ENCODE measurements at regions not wholly inside any gene's neighbourhood (a gene's known extent, or its start where the extent isn't known, plus 50 kb on each side); places are given as distances from the start of the nearest gene placed in this dataset.

DNA sequence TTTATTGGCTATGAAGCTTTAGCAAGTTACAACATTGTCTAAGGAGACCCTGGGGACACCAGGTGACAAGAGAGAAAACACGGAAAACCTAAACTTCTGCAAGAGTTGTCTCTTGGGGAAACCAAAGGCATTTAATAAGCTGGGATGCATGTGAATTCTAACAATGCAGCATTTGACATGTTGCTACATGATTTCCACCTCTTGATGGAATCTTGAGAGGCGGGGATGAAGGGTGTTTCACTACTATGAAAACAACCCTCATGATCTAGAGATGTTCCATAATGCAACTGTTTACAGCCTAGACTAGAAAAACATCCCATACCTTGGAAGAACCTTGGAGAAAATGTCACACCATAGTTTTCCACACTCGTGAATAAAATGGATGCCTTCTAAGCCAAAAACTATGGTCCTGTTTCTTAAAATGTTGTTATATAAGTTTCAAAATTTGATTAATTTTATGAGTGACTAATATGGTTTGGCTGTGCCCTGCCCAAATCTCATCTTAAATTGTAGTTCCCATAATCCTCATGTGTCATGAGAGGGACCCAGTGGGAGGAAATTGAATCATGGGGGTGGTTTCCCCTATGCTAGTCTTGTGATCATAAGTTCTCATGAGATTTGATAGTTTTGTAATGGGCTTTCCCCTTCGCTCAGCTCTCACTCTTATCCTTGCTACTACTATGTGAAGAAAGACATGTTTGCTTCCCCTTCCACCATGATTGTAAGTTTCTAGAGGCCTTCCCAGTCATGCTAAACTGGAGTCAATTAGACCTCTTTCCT lies 164.6 kb downstream of the TNFSF13B start:
- peaks cover 44% of the 10 kb centered on the region for H3K9me3 Mint-ChIP-seq
- H3K4me1 Mint-ChIP-seq (ENCODE audit: low read depth) = no peaks in the 10 kb centered on the region
- no peak overlapping the region for H3K27ac Mint-ChIP-seq
- H3K4me3 Mint-ChIP-seq = no peak overlapping the region
- no peak for DNase-seq
- H3K27me3 Mint-ChIP-seq (ENCODE audit: insufficient read depth) = no peaks in the 10 kb centered on the region
- TF ChIP-seq, protein P1, sequence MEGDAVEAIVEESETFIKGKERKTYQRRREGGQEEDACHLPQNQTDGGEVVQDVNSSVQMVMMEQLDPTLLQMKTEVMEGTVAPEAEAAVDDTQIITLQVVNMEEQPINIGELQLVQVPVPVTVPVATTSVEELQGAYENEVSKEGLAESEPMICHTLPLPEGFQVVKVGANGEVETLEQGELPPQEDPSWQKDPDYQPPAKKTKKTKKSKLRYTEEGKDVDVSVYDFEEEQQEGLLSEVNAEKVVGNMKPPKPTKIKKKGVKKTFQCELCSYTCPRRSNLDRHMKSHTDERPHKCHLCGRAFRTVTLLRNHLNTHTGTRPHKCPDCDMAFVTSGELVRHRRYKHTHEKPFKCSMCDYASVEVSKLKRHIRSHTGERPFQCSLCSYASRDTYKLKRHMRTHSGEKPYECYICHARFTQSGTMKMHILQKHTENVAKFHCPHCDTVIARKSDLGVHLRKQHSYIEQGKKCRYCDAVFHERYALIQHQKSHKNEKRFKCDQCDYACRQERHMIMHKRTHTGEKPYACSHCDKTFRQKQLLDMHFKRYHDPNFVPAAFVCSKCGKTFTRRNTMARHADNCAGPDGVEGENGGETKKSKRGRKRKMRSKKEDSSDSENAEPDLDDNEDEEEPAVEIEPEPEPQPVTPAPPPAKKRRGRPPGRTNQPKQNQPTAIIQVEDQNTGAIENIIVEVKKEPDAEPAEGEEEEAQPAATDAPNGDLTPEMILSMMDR (IDR thresholded peaks at IDR 0.05) = no peak
- H3K36me3 Mint-ChIP-seq (ENCODE audit: low read depth) = no peaks in the 10 kb centered on the region

DNA sequence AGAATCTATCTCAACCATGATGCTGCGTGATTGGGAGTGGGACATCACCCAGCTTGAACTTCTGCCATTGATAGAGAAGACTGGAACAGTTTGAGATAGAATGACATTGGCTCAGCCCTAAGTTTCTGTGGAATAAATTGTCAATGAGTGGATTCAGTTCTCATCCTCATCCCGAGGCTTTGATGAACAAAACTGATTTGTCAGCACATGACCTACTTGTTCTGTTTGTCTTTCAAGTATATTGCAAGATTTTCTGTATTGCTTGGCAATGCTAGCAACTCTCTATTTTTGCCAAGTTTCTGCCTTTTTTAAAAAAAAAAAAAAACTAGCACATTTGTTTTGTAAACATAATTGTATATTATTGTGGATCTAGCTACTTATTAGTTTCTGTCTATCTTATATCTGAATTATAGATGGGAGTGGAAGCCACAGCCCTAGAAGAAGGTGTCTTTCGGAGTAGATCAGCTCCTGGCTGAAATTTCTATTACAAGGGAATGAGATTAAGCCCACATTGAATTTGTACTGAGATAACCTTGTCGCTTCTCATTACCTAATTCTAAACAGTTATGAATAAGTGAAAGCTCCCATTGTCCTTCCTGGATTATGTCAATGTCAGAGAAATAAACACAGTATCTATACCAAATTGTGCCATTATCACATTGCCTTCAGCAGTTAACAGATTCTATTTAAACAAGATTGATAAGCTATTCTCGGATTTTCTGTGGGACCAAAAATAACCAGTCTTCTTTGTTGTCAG lies 166.1 kb downstream of the TNFSF13B start:
- Mint-ChIP-seq H3K4me3 (no peak overlapping the region), H3K27ac (no peak overlapping the region), H3K9me3 (peaks cover 43% of the 10 kb centered on the region), H3K36me3 (ENCODE audit: low read depth) (no peaks in the 10 kb centered on the region), H3K27me3 (ENCODE audit: insufficient read depth) (no peaks in the 10 kb centered on the region), H3K4me1 (ENCODE audit: low read depth) (no peaks in the 10 kb centered on the region)
- no peak for DNase-seq
- TF ChIP-seq, protein P1 (IDR thresholded peaks at IDR 0.05) = no peak

DNA sequence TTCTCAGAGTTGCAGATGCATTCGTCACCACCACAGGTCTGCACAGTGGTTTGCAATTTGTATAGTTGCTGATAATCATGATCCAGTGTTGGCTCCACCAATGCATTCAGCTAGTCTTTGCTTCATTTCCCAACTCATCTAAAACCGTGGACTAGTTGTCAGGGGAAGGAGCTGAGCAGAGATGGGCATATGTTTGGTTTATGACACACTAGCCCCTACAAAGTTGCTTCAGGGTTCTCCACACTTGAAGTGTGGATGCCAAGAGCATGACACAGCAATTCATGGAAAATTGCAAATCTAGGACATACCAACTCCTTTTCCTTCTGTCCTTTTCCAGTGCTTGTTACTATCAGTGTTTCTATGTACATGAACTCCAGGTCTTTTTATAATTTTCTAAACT lies 168.0 kb downstream of the TNFSF13B start:
- Mint-ChIP-seq H3K27ac (no peak overlapping the region), H3K27me3 (ENCODE audit: insufficient read depth) (no peaks in the 10 kb centered on the region)

DNA sequence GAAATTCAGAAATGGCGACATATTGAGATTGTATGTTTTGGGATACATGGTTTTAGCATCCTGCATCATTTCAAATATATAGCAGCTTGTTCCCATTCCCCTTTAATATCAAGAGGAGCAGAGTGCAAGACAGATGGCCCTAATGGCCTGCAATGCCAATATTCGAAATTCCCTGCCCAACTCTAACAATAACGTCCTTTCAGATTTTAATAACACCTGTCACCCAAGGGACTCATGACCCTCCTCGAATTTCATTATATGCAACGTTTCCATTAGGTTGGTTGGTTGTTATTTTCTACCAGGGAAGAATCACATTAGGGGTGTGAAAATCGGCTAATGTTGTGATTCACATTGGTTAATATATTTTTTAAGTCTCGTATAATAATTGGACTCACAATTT lies 170.0 kb downstream of the TNFSF13B start:
- no peaks in the 10 kb centered on the region for H3K36me3 Mint-ChIP-seq (ENCODE audit: low read depth)
- H3K4me1 Mint-ChIP-seq (ENCODE audit: low read depth) = no peaks in the 10 kb centered on the region
- no peaks in the 10 kb centered on the region; the same call in 1 of the 2 replicates for H3K27me3 Mint-ChIP-seq (ENCODE audit: insufficient read depth)
- peaks cover 35% of the 10 kb centered on the region for H3K9me3 Mint-ChIP-seq
- H3K4me3 Mint-ChIP-seq = no peak overlapping the region
- TF ChIP-seq, protein P1 (IDR thresholded peaks at IDR 0.05) = no peak
- no peak overlapping the region for H3K27ac Mint-ChIP-seq
- no peak for DNase-seq

More for the DNA sequence above, 168.0 kb downstream of the TNFSF13B start:
- TF ChIP-seq, protein P1 (IDR thresholded peaks at IDR 0.05) = no peak
- Mint-ChIP-seq H3K4me1 (ENCODE audit: low read depth) (no peaks in the 10 kb centered on the region), H3K36me3 (ENCODE audit: low read depth) (no peaks in the 10 kb centered on the region), H3K4me3 (no peak overlapping the region), H3K9me3 (peaks cover 38% of the 10 kb centered on the region)
- DNase-seq = no peak

DNA sequence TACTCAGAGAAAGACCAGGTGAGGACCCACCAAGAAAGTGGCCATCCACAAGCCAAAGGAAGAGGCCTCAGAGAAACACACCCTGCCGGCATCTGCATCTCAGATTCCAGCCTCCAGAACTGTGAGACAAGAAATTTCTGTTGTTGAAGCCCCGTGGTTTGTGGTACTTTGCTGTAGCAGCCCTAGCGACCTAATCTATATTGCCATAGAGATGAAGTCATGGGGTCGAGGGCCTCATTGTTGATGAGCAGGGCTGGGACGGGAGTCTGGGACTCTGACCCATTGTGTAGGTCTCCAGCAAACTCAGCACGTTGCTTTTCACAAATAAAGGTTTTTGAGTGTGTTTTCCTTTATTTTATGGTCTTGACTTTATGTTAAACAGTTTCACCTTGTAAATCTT lies 174.9 kb downstream of the TNFSF13B start:
- no peak for DNase-seq
- Mint-ChIP-seq H3K36me3 (ENCODE audit: low read depth) (no peaks in the 10 kb centered on the region), H3K9me3 (peaks cover 34% of the 10 kb centered on the region), H3K27ac (no peak overlapping the region), H3K4me3 (no peak overlapping the region), H3K27me3 (ENCODE audit: insufficient read depth) (no peaks in the 10 kb centered on the region; the same call in 1 of the 2 replicates), H3K4me1 (ENCODE audit: low read depth) (no peaks in the 10 kb centered on the region)
- TF ChIP-seq, protein P1 (IDR thresholded peaks at IDR 0.05) = no peak

Measured in HFFc6 (cell line).